GM18873 (cell line): ENCODE measurements at regions not wholly inside any gene's neighbourhood (a gene's known extent, or its start where the extent isn't known, plus 50 kb on each side); places are given as distances from the start of the nearest gene placed in this dataset.
A peak's percentile ranks its signal among the peaks of the same experiment; 100 is the strongest.
"Not testable (repeated sequence)": the region's sequence is repeated elsewhere in the genome, so short reads cannot be mapped to it uniquely, and the experiment has no call there.

ENCODE experiments used
- ATAC-seq: cut with Tn5 transposase; IDR thresholded peaks from one replicate; pipeline ENCODE4 v1.9.1; 2021; ENCODE audit warnings: mild to moderate bottlenecking, moderate library complexity, moderate number of reproducible peaks; ENCODE audit not compliant: unreplicated experiment, low FRiP score

GRCh38 chr5:82905986-82906385 lies 171.2 kb downstream of the TMEM167A start:
- ATAC-seq, result no peak

GRCh38 chr5:82901281-82901888 lies 175.8 kb downstream of the TMEM167A start:
- ATAC-seq, result no peak

GRCh38 chr5:82894716-82895115 lies 182.5 kb downstream of the TMEM167A start:
- ATAC-seq, result no peak

GRCh38 chr5:82889088-82889487 lies 188.1 kb downstream of the TMEM167A start:
- ATAC-seq, result no peak

GRCh38 chr5:82886911-82887310 lies 190.3 kb downstream of the TMEM167A start:
- no peak for ATAC-seq

- ATAC-seq, result peak; percentile 52
Measured at GRCh38 chr5:82885627-82886389, 191.4 kb downstream of the TMEM167A start.

GRCh38 chr5:82884821-82885471 lies 192.2 kb downstream of the TMEM167A start:
- ATAC-seq, result no peak

GRCh38 chr5:82882316-82882715 lies 194.9 kb downstream of the TMEM167A start:
- ATAC-seq, result no peak

GRCh38 chr5:82881571-82882174 lies 195.5 kb downstream of the TMEM167A start:
- peak; percentile 50 for ATAC-seq

GRCh38 chr5:82879089-82879488 lies 198.1 kb downstream of the TMEM167A start:
- ATAC-seq, result no peak

GRCh38 chr5:82873452-82873851 lies 203.7 kb downstream of the TMEM167A start:
- ATAC-seq, result no peak

GRCh38 chr5:82872321-82873288 lies 204.6 kb downstream of the TMEM167A start:
- not testable (repeated sequence) for ATAC-seq

- no peak for ATAC-seq
Measured at GRCh38 chr5:82865625-82866024, 211.6 kb downstream of the TMEM167A start.

GRCh38 chr5:82863266-82863665 lies 213.9 kb downstream of the TMEM167A start:
- ATAC-seq, result no peak

- no peak for ATAC-seq
Measured at GRCh38 chr5:82862711-82863110, 214.5 kb downstream of the TMEM167A start.

GRCh38 chr5:82862261-82862660 lies 214.9 kb downstream of the TMEM167A start:
- no peak for ATAC-seq

- ATAC-seq, result no peak
Measured at GRCh38 chr5:82861701-82862100, 215.5 kb downstream of the TMEM167A start.

- ATAC-seq, result no peak
Measured at GRCh38 chr5:82859451-82860140, 217.6 kb downstream of the TMEM167A start.
